HCT116 (cell line): ENCODE measurements at regions not wholly inside any gene's neighbourhood (a gene's known extent, or its start where the extent isn't known, plus 50 kb on each side); places are given as distances from the start of the nearest gene placed in this dataset.

Source experiments
- CEBPB ChIP-seq: IDR thresholded peaks from 2 replicates; pipeline ENCODE4 v1.6.1; 2012; ENCODE audit warnings: low read depth
- CTCF ChIP-seq, 3 experiments: fragments of 200-600 bp in 1 of 3; sonication (generic) in 1 of 3; IDR thresholded peaks in 2 of 3; conservative IDR thresholded peaks in 1 of 3; 2 replicates each; pipeline ENCODE4 v1.5.1; 2012 to 2017; ENCODE audit warnings: low read depth in 2 of 3, low read length in 2 of 3, antibody characterized with exemption in 1 of 3, borderline replicate concordance in 1 of 3, control low read depth in 1 of 3, mild to moderate bottlenecking in 1 of 3, mixed read lengths in 1 of 3, mixed run types in 1 of 3, moderate library complexity in 1 of 3; ENCODE audit not compliant: insufficient read depth in 1 of 3
- EZH2 ChIP-seq: fragments of 200-600 bp; sonication (generic); IDR thresholded peaks from 2 replicates; pipeline ENCODE4 v1.6.1; 2017; ENCODE audit warnings: antibody characterized with exemption, mixed run types
- EZH2phosphoT487 ChIP-seq: fragments of 200-600 bp; IDR thresholded peaks from 2 replicates; pipeline ENCODE4 v1.6.1; 2018; ENCODE audit warnings: antibody characterized with exemption, borderline replicate concordance
- FOSL1 ChIP-seq: IDR thresholded peaks from 2 replicates; pipeline ENCODE4 v1.6.1; 2012; ENCODE audit warnings: low read depth
- JUND ChIP-seq: IDR thresholded peaks from 2 replicates; pipeline ENCODE4 v1.6.1; 2012
- POLR2A ChIP-seq: IDR thresholded peaks from 2 replicates; pipeline ENCODE4 v1.7.0; 2011; ENCODE audit warnings: borderline replicate concordance; ENCODE audit not compliant: insufficient read depth, insufficient read length; ENCODE audit errors: extremely low read depth
- POLR2AphosphoS5 ChIP-seq: IDR thresholded peaks from 2 replicates; pipeline ENCODE4 v1.6.1; 2011; ENCODE audit warnings: mild to moderate bottlenecking, low read depth, low read length, moderate library complexity
- RAD21 ChIP-seq: IDR thresholded peaks from 2 replicates; pipeline ENCODE4 v1.6.1; 2012; ENCODE audit warnings: low read depth, mild to moderate bottlenecking
- REST ChIP-seq: IDR thresholded peaks from 2 replicates; pipeline ENCODE4 v1.6.1; 2012; ENCODE audit warnings: low read depth
- SRF ChIP-seq: IDR thresholded peaks from 2 replicates; pipeline ENCODE4 v1.6.1; 2012; ENCODE audit warnings: low read depth
- TCF7L2 ChIP-seq: IDR thresholded peaks from 2 replicates; pipeline ENCODE4 v1.7.0; 2011; ENCODE audit warnings: borderline replicate concordance, inconsistent platforms; ENCODE audit not compliant: insufficient read depth, insufficient read length; ENCODE audit errors: extremely low read depth
- YY1 ChIP-seq: IDR thresholded peaks from 2 replicates; pipeline ENCODE4 v1.6.1; 2011; ENCODE audit warnings: low read length, low read depth, moderate library complexity, mild to moderate bottlenecking; ENCODE audit not compliant: insufficient replicate concordance; ENCODE audit errors: extremely low read depth
- TF ChIP-seq, protein P1 (sequence below): IDR thresholded peaks from 2 replicates; pipeline ENCODE4 v1.6.1; 2011; ENCODE audit warnings: mild to moderate bottlenecking, low read length, moderate library complexity; ENCODE audit not compliant: insufficient replicate concordance; ENCODE audit errors: extremely low read depth

DNA sequence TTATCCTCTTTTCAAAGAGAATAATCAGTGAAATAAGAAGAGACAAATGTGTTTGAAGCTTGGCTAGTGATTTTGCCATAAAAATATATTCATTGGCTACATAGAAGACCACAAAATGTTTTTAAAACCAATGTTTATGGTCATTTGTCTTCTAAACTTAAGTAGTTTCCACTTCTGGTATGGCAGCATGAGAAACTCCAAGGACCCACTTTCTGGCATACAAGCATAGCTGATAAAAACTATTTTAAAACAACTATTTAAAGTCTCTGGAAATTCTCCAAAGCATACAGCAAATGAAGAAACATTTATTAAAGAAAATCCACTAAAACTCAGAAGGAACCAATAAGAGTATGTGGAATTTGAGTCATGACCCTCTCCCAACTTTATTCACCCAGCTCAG, 89.2 kb upstream of the TOMM7 start:
- TF ChIP-seq CTCF (IDR thresholded peaks at IDR 0.05 in 2 of 3, conservative IDR thresholded peaks at IDR 0.05 in 1 of 3; ENCODE audit: borderline replicate concordance in 1 of 3, insufficient read depth in 1 of 3, low read depth in 2 of 3, low read length in 2 of 3) (no peak), EZH2 (no peak), POLR2A (no peak), REST (no peak), FOSL1 (no peak), RAD21 (no peak), EZH2phosphoT487 (no peak), TCF7L2 (no peak), CEBPB (no peak), JUND (no peak), SRF (no peak), YY1 (no peak), POLR2AphosphoS5 (no peak)
- TF ChIP-seq, protein P1, sequence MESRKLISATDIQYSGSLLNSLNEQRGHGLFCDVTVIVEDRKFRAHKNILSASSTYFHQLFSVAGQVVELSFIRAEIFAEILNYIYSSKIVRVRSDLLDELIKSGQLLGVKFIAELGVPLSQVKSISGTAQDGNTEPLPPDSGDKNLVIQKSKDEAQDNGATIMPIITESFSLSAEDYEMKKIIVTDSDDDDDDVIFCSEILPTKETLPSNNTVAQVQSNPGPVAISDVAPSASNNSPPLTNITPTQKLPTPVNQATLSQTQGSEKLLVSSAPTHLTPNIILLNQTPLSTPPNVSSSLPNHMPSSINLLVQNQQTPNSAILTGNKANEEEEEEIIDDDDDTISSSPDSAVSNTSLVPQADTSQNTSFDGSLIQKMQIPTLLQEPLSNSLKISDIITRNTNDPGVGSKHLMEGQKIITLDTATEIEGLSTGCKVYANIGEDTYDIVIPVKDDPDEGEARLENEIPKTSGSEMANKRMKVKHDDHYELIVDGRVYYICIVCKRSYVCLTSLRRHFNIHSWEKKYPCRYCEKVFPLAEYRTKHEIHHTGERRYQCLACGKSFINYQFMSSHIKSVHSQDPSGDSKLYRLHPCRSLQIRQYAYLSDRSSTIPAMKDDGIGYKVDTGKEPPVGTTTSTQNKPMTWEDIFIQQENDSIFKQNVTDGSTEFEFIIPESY: no peak
